GM21515 (cell line): ENCODE measurements at regions not wholly inside any gene's neighbourhood (a gene's known extent, or its start where the extent isn't known, plus 50 kb on each side); places are given as distances from the start of the nearest gene placed in this dataset.
"Not testable (repeated sequence)": the region's sequence is repeated elsewhere in the genome, so short reads cannot be mapped to it uniquely, and the experiment has no call there.

Experiments
- ATAC-seq: cut with Tn5 transposase; IDR thresholded peaks from one replicate; pipeline ENCODE4 v1.9.1; 2021; ENCODE audit not compliant: unreplicated experiment

GRCh38 chr6:112639391-112639831 lies 292.3 kb downstream of the RFPL4B start:
- ATAC-seq, result no peak

- no peak for ATAC-seq
Observed at GRCh38 chr6:112640891-112641290, 293.8 kb downstream of the RFPL4B start.

DNA sequence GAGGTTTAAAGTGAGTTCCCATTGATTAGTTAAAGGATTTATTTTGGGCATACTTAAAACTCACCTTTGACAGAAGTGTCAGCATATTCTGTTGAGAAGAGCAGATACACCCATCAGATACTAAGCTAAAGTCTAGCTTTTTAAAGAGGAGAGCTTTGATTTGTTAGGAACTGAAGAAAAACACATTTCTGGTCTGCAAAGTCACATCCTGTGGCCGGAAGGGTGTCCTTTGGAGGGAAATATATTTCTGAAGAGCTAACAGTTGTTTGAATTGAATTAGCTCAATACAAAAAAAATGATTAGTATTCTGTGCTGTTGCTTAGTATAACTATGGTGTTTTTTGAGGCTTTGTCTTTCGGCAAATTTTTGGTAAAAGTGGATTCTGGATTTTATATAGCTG lies 302.7 kb downstream of the RFPL4B start:
- ATAC-seq, result no peak

DNA sequence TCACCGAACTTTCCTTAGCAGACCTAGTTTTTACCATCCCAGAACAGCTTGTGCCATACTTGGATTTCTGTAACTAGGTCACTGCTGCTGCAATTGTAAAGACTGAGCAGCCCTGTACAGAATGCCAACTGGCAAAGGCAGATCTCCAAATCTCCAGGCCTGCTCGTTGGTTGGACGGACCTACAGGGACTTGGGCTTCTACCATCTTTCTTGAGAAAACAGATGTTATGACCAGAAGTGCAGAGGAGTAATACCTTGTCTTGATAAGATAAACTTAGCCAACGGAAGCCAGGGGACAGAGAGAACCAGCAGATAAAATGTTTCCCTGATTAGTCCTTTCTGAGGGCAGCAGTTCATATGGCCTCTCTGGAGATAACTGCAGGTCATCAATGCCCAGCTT lies 304.1 kb downstream of the RFPL4B start:
- no peak for ATAC-seq

- no peak for ATAC-seq
Observed at GRCh38 chr6:112659912-112660311, 312.8 kb downstream of the RFPL4B start.

DNA sequence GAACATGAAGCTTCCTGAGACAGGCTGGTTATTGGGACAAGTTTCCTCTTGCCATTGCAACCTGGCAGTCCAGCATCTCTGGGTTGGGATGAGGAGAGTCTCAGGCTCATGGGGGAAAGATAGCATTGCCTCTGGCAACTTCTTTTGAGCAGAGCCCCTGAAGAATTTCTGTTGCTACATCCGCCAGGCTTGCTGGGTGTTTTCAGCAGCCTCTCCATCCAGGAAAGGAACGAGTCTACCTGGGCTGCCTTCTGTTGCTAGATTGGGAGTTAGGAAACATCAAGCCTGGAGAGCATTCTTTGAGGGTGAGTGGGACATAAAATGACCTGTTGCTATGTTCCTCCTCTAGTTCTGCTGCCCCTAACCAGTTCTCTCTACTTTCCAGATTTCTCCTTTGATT lies 313.5 kb downstream of the RFPL4B start:
- ATAC-seq, result no peak

DNA sequence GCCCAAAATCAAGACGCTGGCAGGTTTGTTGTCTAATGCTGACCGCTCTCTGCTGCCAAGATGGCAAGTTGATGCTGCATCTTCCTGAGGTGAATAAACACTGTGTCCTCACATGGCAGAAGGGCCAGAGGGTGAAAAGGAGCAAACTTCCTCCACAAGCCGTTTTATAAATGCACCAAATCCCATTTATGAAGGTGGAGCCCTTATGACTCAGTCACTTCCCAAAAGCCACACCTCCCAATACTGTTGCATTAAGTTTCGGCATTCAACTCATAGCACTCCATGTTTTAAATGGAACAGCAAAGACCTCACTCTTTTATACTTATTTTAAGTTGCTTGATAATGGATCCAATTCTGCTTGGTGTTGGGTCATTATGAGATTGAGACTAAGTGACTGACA lies 316.6 kb downstream of the RFPL4B start:
- no peak for ATAC-seq

- no peak for ATAC-seq
Observed at GRCh38 chr6:112665114-112665513, 318.0 kb downstream of the RFPL4B start.

DNA sequence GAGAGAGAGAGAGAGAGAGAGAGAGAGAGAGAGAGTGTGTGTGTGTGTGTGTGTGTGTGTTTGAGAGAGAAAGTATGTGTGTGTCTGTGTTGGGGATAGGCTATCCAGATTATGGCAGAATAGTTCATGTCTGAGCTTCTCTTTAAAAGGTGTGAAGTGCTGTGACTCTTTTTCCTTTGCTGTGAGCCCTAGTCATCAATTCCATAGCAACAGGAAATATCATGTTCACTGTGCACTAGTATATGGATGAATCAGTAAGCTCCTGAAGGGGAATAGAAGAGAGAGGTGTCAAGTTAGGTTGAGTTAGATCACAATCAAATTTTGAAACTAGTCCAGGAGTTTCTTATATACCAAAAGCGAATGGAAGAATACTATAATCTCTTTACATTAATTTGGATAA lies 318.7 kb downstream of the RFPL4B start:
- ATAC-seq, result no peak

- ATAC-seq, result no peak
Observed at GRCh38 chr6:112667427-112667826, 320.3 kb downstream of the RFPL4B start.

GRCh38 chr6:112680091-112680490 lies 333.0 kb downstream of the RFPL4B start:
- no peak for ATAC-seq

- no peak for ATAC-seq
Observed at GRCh38 chr6:112682071-112682470, 334.9 kb downstream of the RFPL4B start.

- no peak for ATAC-seq
Observed at GRCh38 chr6:112683106-112683505, 336.0 kb downstream of the RFPL4B start.

GRCh38 chr6:112683926-112684325 lies 336.8 kb downstream of the RFPL4B start:
- ATAC-seq, result no peak

- not testable (repeated sequence) for ATAC-seq
Observed at GRCh38 chr6:112685521-112686220, 338.5 kb downstream of the RFPL4B start.

- not testable (repeated sequence) for ATAC-seq
Observed at GRCh38 chr6:112688487-112689165, 341.5 kb downstream of the RFPL4B start.

- ATAC-seq, result not testable (repeated sequence)
Observed at GRCh38 chr6:112689183-112689858, 342.2 kb downstream of the RFPL4B start.

GRCh38 chr6:112690497-112691202 lies 343.5 kb downstream of the RFPL4B start:
- ATAC-seq, result no peak

- ATAC-seq, result no peak
Observed at GRCh38 chr6:112691289-112691688, 344.2 kb downstream of the RFPL4B start.

DNA sequence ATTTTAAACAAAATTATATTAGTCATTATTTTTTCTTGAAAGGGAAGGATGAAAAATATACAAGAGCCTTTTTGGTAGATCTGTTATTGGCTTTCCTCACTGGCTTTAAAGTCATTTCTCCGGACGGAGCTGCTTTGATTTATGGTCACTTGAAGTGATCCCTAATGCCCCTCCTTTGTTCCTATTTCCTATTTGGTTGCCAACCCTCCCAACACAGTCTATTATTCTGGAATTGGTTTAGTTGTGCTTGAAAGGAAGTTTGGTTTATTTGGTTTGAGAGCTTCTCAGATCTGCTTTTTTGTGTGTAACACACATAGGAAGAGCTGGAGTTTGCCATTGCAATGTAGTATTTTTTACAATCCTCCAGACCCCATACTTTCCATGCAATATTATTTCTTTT lies 347.9 kb downstream of the RFPL4B start:
- ATAC-seq, result no peak

- no peak for ATAC-seq
Observed at GRCh38 chr6:112697265-112697664, 350.1 kb downstream of the RFPL4B start.
